HepG2 (cell line): ENCODE measurements at regions not wholly inside any gene's neighbourhood (a gene's known extent, or its start where the extent isn't known, plus 50 kb on each side); places are given as distances from the start of the nearest gene placed in this dataset.

Experiments
- ATAC-seq: fragments of 200-7000 bp; cut with Tn5 transposase; 3 replicates; pipeline ENCODE4 v1.9.1; 2020; ENCODE audit warnings: mild to moderate bottlenecking, moderate library complexity
- BruUV-seq: library from RNA; stranded (reverse); fragments of 400-500 nt; replicated peaks from 2 replicates; lab custom pipeline; 2021; lab: Mats Ljungman, UMichigan
- CTCF ChIA-PET: fragments of 300-600 bp; formaldehyde crosslinking; extraction: SDS; loops from one replicate; lab custom pipeline; 2021; ENCODE audit warnings: low total read pairs, inconsistent platforms, low intra/inter-chr PET ratio; lab: Yijun Ruan, JAX
- POLR2A ChIA-PET: fragments of 350-600 bp; sonication (Branson Sonifier 250); formaldehyde crosslinking; loops from one replicate; lab custom pipeline; 2020; ENCODE audit warnings: antibody characterized with exemption, inconsistent platforms; lab: Yijun Ruan, JAX
- DNase-seq: peaks from one replicate; pipeline ENCODE4 v3.0.0-alpha.2; 2015; ENCODE audit warnings: low spot score
- FAIRE-seq: peaks from 3 replicates; lab custom pipeline; 2011; peaks lifted over from hg19 to GRCh38; lab: Jason Lieb, UNC
- H2AFZ ChIP-seq: one replicate; pipeline ENCODE4 v1.6.1; 2011; ENCODE audit warnings: low read length, inconsistent platforms
- H3K27ac ChIP-seq: fragments of 300-600 bp; 3 replicates; pipeline ENCODE4 v1.8.0; 2011; ENCODE audit warnings: mixed run types, mild to moderate bottlenecking, mixed read lengths, low read length, inconsistent platforms; ENCODE audit not compliant: insufficient read depth; ENCODE audit errors: extremely low read length
- H3K27me3 ChIP-seq, 2 experiments: fragments of 200-600 bp in 1 of 2; 2 replicates in 1 of 2; 3 replicates in 1 of 2; pipeline versions ENCODE4 v1.6.0 to v1.8.0; 2011; ENCODE audit warnings: low read length in 2 of 2, mild to moderate bottlenecking in 2 of 2, moderate library complexity in 2 of 2, inconsistent platforms in 1 of 2; ENCODE audit not compliant: insufficient read depth in 2 of 2, control insufficient read depth in 1 of 2
- H3K36me3 ChIP-seq, 2 experiments: fragments of 200-600 bp in 1 of 2; replicated peaks in 1 of 2; 2 replicates in 1 of 2; 3 replicates in 1 of 2; pipeline versions ENCODE4 v1.5.1 to v1.8.0; 2011; ENCODE audit warnings: low read length in 2 of 2, inconsistent platforms in 1 of 2; ENCODE audit not compliant: insufficient read depth in 2 of 2, control insufficient read depth in 1 of 2
- H3K4me1 ChIP-seq: 2 replicates; pipeline ENCODE4 v1.5.1; 2012; ENCODE audit warnings: low read length, inconsistent platforms; ENCODE audit not compliant: insufficient read depth
- H3K4me2 ChIP-seq: 2 replicates; pipeline ENCODE4 v1.6.0; 2011; ENCODE audit warnings: low read depth, low read length, inconsistent platforms
- H3K4me3 ChIP-seq, 3 experiments: fragments of 200-600 bp in 1 of 3; sonication (generic), shearing (Covaris generic) in 1 of 3; replicated peaks in 1 of 3; 2 replicates each; pipeline ENCODE4 v1.5.1; 2011 to 2016; ENCODE audit warnings: low read length in 3 of 3, inconsistent platforms in 2 of 3, low read depth in 2 of 3, mild to moderate bottlenecking in 2 of 3, control low read depth in 1 of 3, mixed read lengths in 1 of 3; ENCODE audit not compliant: insufficient read depth in 1 of 3
- H3K79me2 ChIP-seq: one replicate; pipeline ENCODE4 v1.6.1; 2011; ENCODE audit warnings: low read length, inconsistent platforms; ENCODE audit not compliant: insufficient read depth
- H3K9ac ChIP-seq: 2 replicates; pipeline ENCODE4 v1.6.0; 2011; ENCODE audit warnings: mild to moderate bottlenecking, low read depth, low read length, inconsistent platforms; ENCODE audit not compliant: insufficient read depth
- H3K9me3 ChIP-seq: 2 replicates; pipeline ENCODE4 v1.5.1; 2012; ENCODE audit warnings: mild to moderate bottlenecking, low read length
- H4K20me1 ChIP-seq: 2 replicates; pipeline ENCODE4 v1.6.0; 2011; ENCODE audit warnings: inconsistent platforms, mild to moderate bottlenecking, low read length, moderate library complexity; ENCODE audit not compliant: insufficient read depth
- FLYWCH1 ChIP-seq: sonication (generic); formaldehyde crosslinking; IDR thresholded peaks from 2 replicates; pipeline ENCODE4 v1.8.1; 2023; ENCODE audit warnings: mild to moderate bottlenecking, missing genetic modification reagents
- TSC22D2 ChIP-seq: sonication (generic); formaldehyde crosslinking; IDR thresholded peaks from 2 replicates; pipeline ENCODE4 v1.5.1; 2020; ENCODE audit warnings: missing genetic modification reagents, mild to moderate bottlenecking, borderline replicate concordance
- ZFYVE20 ChIP-seq: sonication (generic); formaldehyde crosslinking; IDR thresholded peaks from 2 replicates; pipeline ENCODE4 v1.8.0; 2023; ENCODE audit warnings: low read depth, mild to moderate bottlenecking, moderate library complexity, missing genetic modification reagents, borderline replicate concordance
- ZNF232 ChIP-seq: sonication (generic); formaldehyde crosslinking; IDR thresholded peaks from 2 replicates; pipeline ENCODE4 v1.4.0; 2020; ENCODE audit warnings: missing genetic modification reagents, borderline replicate concordance
- ZNF264 ChIP-seq: sonication (generic); formaldehyde crosslinking; IDR thresholded peaks from 2 replicates; pipeline ENCODE4 v1.4.0; 2020; ENCODE audit warnings: missing genetic modification reagents
- ZNF30 ChIP-seq: sonication (generic); formaldehyde crosslinking; IDR thresholded peaks from 2 replicates; pipeline ENCODE4 v1.5.0; 2020; ENCODE audit warnings: mild to moderate bottlenecking, missing genetic modification reagents
- ZNF773 ChIP-seq: sonication (generic); formaldehyde crosslinking; IDR thresholded peaks from 2 replicates; pipeline ENCODE4 v1.4.0; 2020; ENCODE audit warnings: missing genetic modification reagents, borderline replicate concordance
- WGBS: methylation state at CpG from one replicate; pipeline ENCODE4 v1.1.6; 2017; ENCODE audit warnings: low lambda C conversion rate; 5-methylcytosine and 5-hydroxymethylcytosine counted together
- in situ Hi-C: cut with HindIII; loops from 2 replicates; pipeline ENCODE4 v1.10.0; 2017; ENCODE audit warnings: low pct_unique_long_range_greater_than_20kb; ENCODE audit not compliant: extremely low pct_ligation_motif_present
- intact Hi-C: fragments of 100-400 bp; cut with micrococcal nuclease; formaldehyde crosslinking; loops from one replicate; pipeline ENCODE4 v1.10.0; 2022; ENCODE audit not compliant: unreplicated experiment
- TF ChIP-seq, protein P1 (sequence below): sonication (generic); formaldehyde crosslinking; IDR thresholded peaks from 2 replicates; pipeline ENCODE4 v1.4.0; 2020; ENCODE audit warnings: missing genetic modification reagents

GRCh38 chr2:234788381-234788780, 163.4 kb upstream of the SH3BP4 start (continued):
- no peak for TF ChIP-seq ZFYVE20 (CRISPR knock-in tag)
- no peak for TF ChIP-seq ZNF773

DNA sequence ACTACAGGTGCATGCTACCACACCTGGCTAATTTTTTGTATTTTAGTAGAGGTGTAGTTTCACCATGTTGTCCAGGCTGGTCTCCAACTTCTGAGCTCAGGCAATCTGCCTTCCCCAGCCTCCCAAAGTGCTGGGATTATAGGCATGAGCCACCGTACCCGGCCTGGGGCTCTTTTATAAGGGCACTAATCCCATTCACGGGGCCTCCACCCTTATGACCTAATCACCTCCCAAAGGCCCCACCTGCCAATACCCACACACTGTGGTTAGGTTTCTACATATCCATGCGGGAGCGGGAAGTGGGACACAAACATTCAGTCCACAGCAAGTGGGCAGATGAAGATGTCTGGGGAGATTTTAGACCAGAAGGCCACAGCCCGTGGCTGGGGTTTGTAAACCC, 164.7 kb upstream of the SH3BP4 start:
- in situ Hi-C loops = no loop called here
- ATAC-seq (no peak), DNase-seq (no peak), FAIRE-seq (no peak)
- H3K36me3 ChIP-seq = no peaks in the 10 kb centered on the region
- ChIA-PET CTCF (no interaction called here), POLR2A (no interaction called here)
- H3K79me2 ChIP-seq = no peaks in the 10 kb centered on the region
- H3K4me2 ChIP-seq = no peak overlapping the region
- intact Hi-C loops = no loop called here
- H3K9me3 ChIP-seq = peaks cover 16% of the 10 kb centered on the region
- WGBS = 61% methylated on average over 6 of the region's 6 CpGs
- TF ChIP-seq TSC22D2 (CRISPR knock-in tag) = no peak
- TF ChIP-seq ZNF30 = no peak
- TF ChIP-seq ZNF264 (CRISPR knock-in tag) = peak; percentile 79
- TF ChIP-seq, protein P1, sequence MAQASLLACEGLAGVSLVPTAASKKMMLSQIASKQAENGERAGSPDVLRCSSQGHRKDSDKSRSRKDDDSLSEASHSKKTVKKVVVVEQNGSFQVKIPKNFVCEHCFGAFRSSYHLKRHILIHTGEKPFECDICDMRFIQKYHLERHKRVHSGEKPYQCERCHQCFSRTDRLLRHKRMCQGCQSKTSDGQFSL (CRISPR knock-in tag) = no peak
- TF ChIP-seq ZNF232 (CRISPR knock-in tag) = no peak
- no peak for TF ChIP-seq FLYWCH1 (CRISPR knock-in tag)
- H3K4me1 ChIP-seq = peaks cover 12% of the 10 kb centered on the region
- H4K20me1 ChIP-seq = no peaks in the 10 kb centered on the region
- no peak overlapping the region for H3K27ac ChIP-seq
- H2AFZ ChIP-seq = no peak overlapping the region
- BruUV-seq = no TSS peak
- H3K9ac ChIP-seq = no peak overlapping the region
- H3K27me3 ChIP-seq = no peaks in the 10 kb centered on the region
- H3K4me3 ChIP-seq = no peak overlapping the region
